Right lobe of liver (tissue), 6 donors: ENCODE measurements at regions not wholly inside any gene's neighbourhood (a gene's known extent, or its start where the extent isn't known, plus 50 kb on each side); places are given as distances from the start of the nearest gene placed in this dataset.

ENCODE experiments used
- ATAC-seq, 4 donors: fragments of 200-7000 bp; cut with Tn5 transposase; one replicate each; pipeline ENCODE4 v1.9.1; 2020; ENCODE audit warnings: mild to moderate bottlenecking in 4 of 4, moderate library complexity in 4 of 4
- DNase-seq, 3 donors: peaks; one replicate each; pipeline ENCODE4 v3.0.0-alpha.2; 2020
- H3K27ac ChIP-seq, 3 donors: fragments of 200-600 bp; one replicate each; pipeline ENCODE4 v1.8.0; 2022
- H3K27me3 ChIP-seq, 2 donors: fragments of 200-600 bp; one replicate each; pipeline ENCODE4 v1.8.0; 2022
- H3K36me3 ChIP-seq, 4 donors: fragments of 200-600 bp; sonication (generic) in 1 of 4; one replicate each; pipeline versions ENCODE4 v1.5.1 to v1.8.0; 2017 to 2022; ENCODE audit warnings: control low read depth in 1 of 4
- H3K4me1 ChIP-seq, 4 donors: fragments of 200-600 bp; sonication (generic) in 1 of 4; one replicate each; pipeline versions ENCODE4 v1.5.1 to v1.8.0; 2017 to 2022; ENCODE audit warnings: control low read depth in 1 of 4
- H3K4me3 ChIP-seq, 3 donors: fragments of 200-600 bp; one replicate each; pipeline ENCODE4 v1.8.0; 2022
- H3K9me3 ChIP-seq, 4 donors: fragments of 200-600 bp; sonication (generic) in 1 of 4; one replicate each; pipeline versions ENCODE4 v1.5.1 to v1.8.0; 2017 to 2022; ENCODE audit warnings: control low read depth in 1 of 4
- CTCF ChIP-seq, 4 donors: fragments of 200-600 bp in 3 of 4; fragments of 450-650 bp in 1 of 4; IDR thresholded peaks; one replicate each; pipeline versions ENCODE4 v1.5.1 to v1.8.0; 2016 to 2022; ENCODE audit warnings: antibody characterized with exemption in 4 of 4, mild to moderate bottlenecking in 2 of 4
- POLR2A ChIP-seq: fragments of 450-650 bp; IDR thresholded peaks from one replicate; pipeline ENCODE4 v1.6.1; 2017; ENCODE audit warnings: antibody characterized with exemption, mild to moderate bottlenecking
- WGBS: methylation state at CpG from one replicate; pipeline ENCODE4 v1.1.6; 2018; ENCODE audit warnings: low coverage, low lambda C conversion rate; ENCODE audit not compliant: insufficient coverage; ENCODE audit errors: missing lambda C conversion rate; 5-methylcytosine and 5-hydroxymethylcytosine counted together
- intact Hi-C, 2 donors: fragments of 100-400 bp; cut with DNase I; formaldehyde crosslinking; loops; one replicate each; pipeline versions ENCODE4 v1.11.2 to v1.14.1; 2022
- donor health status: DM: no; HTN: yes; CAD: no.
- donor health status: DM: no; HTN: no; CAD: no.
- donor health status: DM: no; HTN: no; CAD: no.
- donor health status: DM: no; HTN: yes; CAD: no.
- donor health status: DM: no; HTN: yes; CAD: no.

GRCh38 chr9:86517475-86517874 is 163.3 kb upstream of the TUT7 start:
- H3K27ac ChIP-seq = no peak overlapping the region
- H3K4me1 ChIP-seq = no peaks in the 10 kb centered on the region
- no peak for DNase-seq
- no peaks in the 10 kb centered on the region for H3K9me3 ChIP-seq
- 65% methylated on average over 1 of the region's 1 CpG for WGBS
- no peaks in the 10 kb centered on the region for H3K36me3 ChIP-seq
- no peak overlapping the region for H3K4me3 ChIP-seq
- no peaks in the 10 kb centered on the region for H3K27me3 ChIP-seq
- no peak for ATAC-seq
- no peak for TF ChIP-seq POLR2A
- no peak for TF ChIP-seq CTCF (IDR thresholded peaks at IDR 0.05)
- intact Hi-C loops = no loop called here

- no peak for DNase-seq
- no peaks in the 10 kb centered on the region for H3K36me3 ChIP-seq
- no peak overlapping the region for H3K27ac ChIP-seq
- 19% methylated on average over 3 of the region's 19 CpGs for WGBS
- H3K9me3 ChIP-seq = no peaks in the 10 kb centered on the region
- H3K27me3 ChIP-seq = no peaks in the 10 kb centered on the region
- H3K4me3 ChIP-seq = no peak overlapping the region
- no peaks in the 10 kb centered on the region for H3K4me1 ChIP-seq
- intact Hi-C loops = no loop called here
- TF ChIP-seq POLR2A (no peak), CTCF (IDR thresholded peaks at IDR 0.05) (no peak)
- peak in 1 of 4 donors; percentile 30 for ATAC-seq
Measured at GRCh38 chr9:86516564-86516963, 162.4 kb upstream of the TUT7 start.

- Histone ChIP-seq H3K4me3 (no peak overlapping the region), H3K9me3 (no peaks in the 10 kb centered on the region), H3K27me3 (no peaks in the 10 kb centered on the region), H3K36me3 (no peaks in the 10 kb centered on the region), H3K27ac (no peak overlapping the region), H3K4me1 (no peaks in the 10 kb centered on the region)
- ATAC-seq (no peak), DNase-seq (no peak)
- intact Hi-C loops = no loop called here
- TF ChIP-seq POLR2A (no peak), CTCF (IDR thresholded peaks at IDR 0.05) (no peak)
- 56% methylated on average over 4 of the region's 4 CpGs for WGBS
Measured at GRCh38 chr9:86515221-86515620, 161.0 kb upstream of the TUT7 start.

- intact Hi-C loops = no loop called here
- Histone ChIP-seq H3K9me3 (no peaks in the 10 kb centered on the region), H3K27me3 (no peaks in the 10 kb centered on the region), H3K4me3 (no peak overlapping the region), H3K4me1 (no peaks in the 10 kb centered on the region), H3K36me3 (no peaks in the 10 kb centered on the region), H3K27ac (no peak overlapping the region)
- DNase-seq = no peak
- TF ChIP-seq POLR2A = no peak
- TF ChIP-seq CTCF (IDR thresholded peaks at IDR 0.05) = no peak
- 67% methylated on average over 1 of the region's 2 CpGs for WGBS
- ATAC-seq = no peak
Measured at GRCh38 chr9:86513429-86513828, 159.2 kb upstream of the TUT7 start.

GRCh38 chr9:86512929-86513328 is 158.7 kb upstream of the TUT7 start:
- H3K4me3 ChIP-seq = no peak overlapping the region
- H3K36me3 ChIP-seq = no peaks in the 10 kb centered on the region
- H3K27me3 ChIP-seq = no peaks in the 10 kb centered on the region
- DNase-seq (no peak), ATAC-seq (no peak)
- 52% methylated on average over 2 of the region's 2 CpGs for WGBS
- H3K4me1 ChIP-seq = no peaks in the 10 kb centered on the region
- intact Hi-C loops = no loop called here
- TF ChIP-seq CTCF (IDR thresholded peaks at IDR 0.05) (no peak), POLR2A (no peak)
- H3K27ac ChIP-seq = no peak overlapping the region
- H3K9me3 ChIP-seq = no peaks in the 10 kb centered on the region
